Body of pancreas (tissue), 4 donors: ENCODE measurements at regions not wholly inside any gene's neighbourhood (a gene's known extent, or its start where the extent isn't known, plus 50 kb on each side); places are given as distances from the start of the nearest gene placed in this dataset.

Experiments used
- ATAC-seq: fragments of 150-250 bp; one replicate; pipeline ENCODE4 v1.9.1; 2016
- DNase-seq, 4 donors: peaks; one replicate each; pipeline ENCODE4 v3.0.0-alpha.2; 2019
- H3K27ac ChIP-seq, 4 donors: fragments of 200-600 bp; sonication (generic); 1 replicate in 3 of 4; 2 replicates in 1 of 4; pipeline versions ENCODE4 v1.5.1 to v1.6.1; 2016 to 2019; ENCODE audit warnings: mild to moderate bottlenecking in 1 of 4, mixed read lengths in 1 of 4, moderate library complexity in 1 of 4
- H3K27me3 ChIP-seq, 2 donors: fragments of 200-600 bp; sonication (generic); one replicate each; pipeline ENCODE4 v1.6.0; 2016; ENCODE audit warnings: mild to moderate bottlenecking in 1 of 2
- H3K36me3 ChIP-seq, 2 donors: fragments of 200-600 bp; sonication (generic); replicated peaks in 1 of 2; 2 replicates each; pipeline ENCODE4 v1.5.1; 2016; ENCODE audit warnings: low read depth in 2 of 2; ENCODE audit not compliant: insufficient read depth in 1 of 2
- H3K4me1 ChIP-seq: fragments of 200-600 bp; sonication (generic); one replicate; pipeline ENCODE4 v1.6.0; 2016
- H3K4me3 ChIP-seq, 2 donors: fragments of 200-600 bp; sonication (generic); 1 replicate in 1 of 2; 2 replicates in 1 of 2; pipeline ENCODE4 v1.5.1; 2016 to 2019
- H3K9me3 ChIP-seq, 3 donors: fragments of 200-600 bp; sonication (generic); 1 replicate in 2 of 3; 2 replicates in 1 of 3; pipeline ENCODE4 v1.5.1; 2016
- POLR2A ChIP-seq, 3 donors: fragments of 450-650 bp; IDR thresholded peaks; one replicate each; pipeline ENCODE4 v1.6.1; 2016; ENCODE audit warnings: antibody characterized with exemption in 3 of 3, mild to moderate bottlenecking in 2 of 3
- WGBS, 2 donors: methylation state at CpG; one replicate each; pipeline ENCODE4 v1.1.5; 2017; 5-methylcytosine and 5-hydroxymethylcytosine counted together
- intact Hi-C: fragments of 100-400 bp; cut with DNase I; formaldehyde crosslinking; loops from one replicate; pipeline ENCODE4 v1.15.1; 2023
- TF ChIP-seq, protein P1 (sequence below), 7 experiments: fragments of 450-650 bp in 4 of 7; fragments of 200-600 bp in 3 of 7; sonication (generic) in 3 of 7; IDR thresholded peaks; one replicate each; pipeline ENCODE4 v1.5.1; 2016 to 2019; ENCODE audit warnings: antibody characterized with exemption in 7 of 7

DNA sequence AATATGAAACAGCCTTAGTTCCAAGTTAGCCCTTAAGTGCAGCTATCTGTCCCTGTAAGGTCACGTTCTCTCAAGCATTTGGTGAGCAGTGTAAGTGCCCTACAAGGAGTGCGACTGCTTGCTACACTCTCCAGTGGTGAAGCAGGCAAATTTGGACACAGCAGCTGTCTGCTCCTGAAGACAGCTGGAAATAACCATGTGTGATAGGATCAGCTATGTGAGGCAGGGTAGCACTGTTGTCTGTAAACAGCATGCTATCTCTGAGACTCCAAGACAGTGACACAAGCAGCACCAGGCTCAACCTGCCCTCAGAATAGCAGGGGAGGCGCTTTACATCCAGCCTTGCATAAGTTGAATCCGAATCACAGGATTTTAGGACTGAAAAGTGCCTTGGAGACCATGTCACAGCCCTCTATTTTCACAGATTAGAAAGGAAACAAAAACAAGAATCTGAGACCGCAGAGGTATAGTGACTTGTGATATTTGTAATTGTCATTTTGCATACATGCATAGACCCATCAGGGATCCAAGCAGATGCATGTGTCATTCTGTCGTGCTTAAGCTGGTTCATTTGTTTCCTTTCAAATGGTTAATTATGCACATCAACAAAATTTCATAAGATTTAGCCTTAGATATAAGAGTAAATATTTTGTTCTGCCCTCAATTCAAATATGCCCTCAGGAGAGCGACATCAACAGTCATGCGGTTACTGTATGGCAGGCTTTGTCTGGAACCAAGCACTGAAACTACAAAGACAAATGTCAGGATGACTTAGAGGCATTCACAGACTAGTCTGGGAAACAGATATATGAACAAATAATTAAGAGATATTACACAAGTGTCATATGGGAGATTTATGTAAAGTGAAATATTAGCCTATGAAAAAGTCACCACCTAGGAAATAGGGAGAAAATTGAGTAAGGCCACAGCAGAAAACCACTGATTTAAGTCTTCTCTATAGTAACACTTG lies 134.9 kb upstream of the NRIP1 start:
- no peak overlapping the region for H3K27ac ChIP-seq
- H3K4me1 ChIP-seq, result peaks cover 12% of the 10 kb centered on the region
- H3K9me3 ChIP-seq, result no peaks in the 10 kb centered on the region
- H3K36me3 ChIP-seq, result no peaks in the 10 kb centered on the region
- no peak overlapping the region for H3K4me3 ChIP-seq
- intact Hi-C loops, result no loop called here
- no peak for DNase-seq
- TF ChIP-seq, protein P1, sequence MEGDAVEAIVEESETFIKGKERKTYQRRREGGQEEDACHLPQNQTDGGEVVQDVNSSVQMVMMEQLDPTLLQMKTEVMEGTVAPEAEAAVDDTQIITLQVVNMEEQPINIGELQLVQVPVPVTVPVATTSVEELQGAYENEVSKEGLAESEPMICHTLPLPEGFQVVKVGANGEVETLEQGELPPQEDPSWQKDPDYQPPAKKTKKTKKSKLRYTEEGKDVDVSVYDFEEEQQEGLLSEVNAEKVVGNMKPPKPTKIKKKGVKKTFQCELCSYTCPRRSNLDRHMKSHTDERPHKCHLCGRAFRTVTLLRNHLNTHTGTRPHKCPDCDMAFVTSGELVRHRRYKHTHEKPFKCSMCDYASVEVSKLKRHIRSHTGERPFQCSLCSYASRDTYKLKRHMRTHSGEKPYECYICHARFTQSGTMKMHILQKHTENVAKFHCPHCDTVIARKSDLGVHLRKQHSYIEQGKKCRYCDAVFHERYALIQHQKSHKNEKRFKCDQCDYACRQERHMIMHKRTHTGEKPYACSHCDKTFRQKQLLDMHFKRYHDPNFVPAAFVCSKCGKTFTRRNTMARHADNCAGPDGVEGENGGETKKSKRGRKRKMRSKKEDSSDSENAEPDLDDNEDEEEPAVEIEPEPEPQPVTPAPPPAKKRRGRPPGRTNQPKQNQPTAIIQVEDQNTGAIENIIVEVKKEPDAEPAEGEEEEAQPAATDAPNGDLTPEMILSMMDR (IDR thresholded peaks at IDR 0.05), result no peak
- TF ChIP-seq POLR2A (IDR thresholded peaks at IDR 0.05), result no peak
- no peak for ATAC-seq
- WGBS, 2 donors, result 77 to 90% methylated on average over 8 of the region's 8 CpGs
- H3K27me3 ChIP-seq, result no peaks in the 10 kb centered on the region

DNA sequence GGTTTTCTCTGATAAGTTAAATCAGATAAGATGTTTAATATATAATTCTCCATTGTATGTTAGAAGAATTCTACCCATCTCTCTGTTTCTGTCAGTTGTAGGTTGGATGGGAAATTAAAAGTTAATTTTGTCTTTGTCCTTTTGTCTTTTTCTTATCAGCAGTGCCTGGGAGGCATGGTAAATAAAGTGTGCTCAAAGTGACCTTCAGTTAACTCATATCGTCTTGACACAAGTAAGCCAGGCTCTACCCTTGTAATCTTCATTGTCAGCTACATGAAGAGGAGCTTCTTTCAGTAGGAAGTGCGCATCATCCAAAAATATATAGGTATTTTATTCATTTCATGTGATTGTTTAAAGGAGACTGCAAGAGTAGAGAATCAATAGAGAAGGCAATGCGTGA lies 138.9 kb upstream of the NRIP1 start:
- no peak for TF ChIP-seq POLR2A (IDR thresholded peaks at IDR 0.05)
- TF ChIP-seq, protein P1 (IDR thresholded peaks at IDR 0.05), result no peak
- H3K4me3 ChIP-seq, result no peak overlapping the region
- WGBS, 2 donors, result 48 to 50% methylated on average over 3 of the region's 3 CpGs

DNA sequence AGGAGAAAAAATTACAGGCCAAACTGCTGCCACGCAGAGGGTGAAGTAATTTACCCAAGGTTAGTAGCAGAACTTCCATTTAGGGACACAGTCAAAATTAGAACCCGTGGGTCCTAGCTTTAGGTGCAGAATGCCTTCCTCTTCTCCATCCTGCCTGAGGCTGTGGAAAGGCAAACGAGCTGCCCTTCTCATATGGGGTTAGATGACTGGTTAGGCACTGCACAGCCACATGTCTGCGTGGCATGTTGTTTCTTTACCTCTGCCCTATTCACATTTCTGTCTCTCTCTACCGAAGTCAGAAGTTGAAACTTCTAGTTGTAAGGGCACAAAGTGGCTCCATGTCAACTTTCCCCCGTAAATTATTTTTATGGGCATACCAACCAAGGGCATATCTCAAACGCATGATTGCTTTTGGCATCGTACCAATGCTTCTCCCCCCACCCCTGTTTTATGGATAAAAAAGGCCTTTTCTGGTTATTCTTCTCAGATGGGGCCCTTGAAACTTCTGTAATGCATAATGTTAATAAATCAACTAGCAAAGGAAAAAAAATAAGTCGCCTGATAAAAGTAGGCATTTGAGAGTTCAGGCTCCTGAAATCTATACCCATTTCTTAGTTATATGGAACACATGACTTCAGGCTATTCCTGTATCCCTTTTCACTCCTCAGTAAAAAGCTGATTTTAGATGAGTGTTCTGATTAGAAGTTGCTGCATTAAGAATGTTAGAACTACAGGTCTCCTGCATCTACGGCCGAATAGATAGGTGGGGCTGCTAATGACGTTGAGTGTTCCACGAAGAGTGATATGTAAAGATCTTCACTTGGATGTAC lies 139.6 kb upstream of the NRIP1 start:
- ATAC-seq, result no peak
- WGBS, 2 donors, result 59 to 63% methylated on average over 13 of the region's 13 CpGs
- no peak for TF ChIP-seq POLR2A (IDR thresholded peaks at IDR 0.05)
- TF ChIP-seq, protein P1 (IDR thresholded peaks at IDR 0.05), result no peak

More for the DNA sequence above, 138.9 kb upstream of the NRIP1 start:
- no peaks in the 10 kb centered on the region for H3K27me3 ChIP-seq
- intact Hi-C loops, result no loop called here
- no peak overlapping the region for H3K27ac ChIP-seq
- ATAC-seq, result no peak
- DNase-seq, result no peak
- no peaks in the 10 kb centered on the region for H3K36me3 ChIP-seq
- H3K9me3 ChIP-seq, result no peaks in the 10 kb centered on the region
- peaks cover 13% of the 10 kb centered on the region for H3K4me1 ChIP-seq

DNA sequence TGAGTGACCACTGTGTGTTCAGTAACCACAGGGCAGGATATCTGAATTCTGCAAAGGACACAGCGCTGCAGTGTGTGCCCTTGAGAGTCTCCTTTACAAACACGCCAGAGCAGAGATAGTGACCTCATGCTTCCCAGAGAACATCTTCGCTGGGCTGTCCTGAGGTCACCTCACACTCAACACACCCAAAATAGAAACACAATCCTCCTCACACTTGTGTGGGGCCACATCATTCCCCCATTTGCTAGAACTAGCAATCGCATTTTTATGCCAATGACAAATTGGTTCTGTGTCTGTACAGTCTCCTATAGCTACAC lies 140.1 kb upstream of the NRIP1 start:
- Histone ChIP-seq H3K9me3 (no peaks in the 10 kb centered on the region), H3K27me3 (no peaks in the 10 kb centered on the region), H3K36me3 (no peaks in the 10 kb centered on the region), H3K27ac (no peak overlapping the region), H3K4me1 (peaks cover 13% of the 10 kb centered on the region), H3K4me3 (no peak overlapping the region)
- 88 to 93% methylated on average over 4 of the region's 4 CpGs for WGBS, 2 donors
- DNase-seq (no peak), ATAC-seq (no peak)
- intact Hi-C loops, result no loop called here
- TF ChIP-seq POLR2A (IDR thresholded peaks at IDR 0.05), result no peak
- TF ChIP-seq, protein P1 (IDR thresholded peaks at IDR 0.05), result no peak

More for the DNA sequence above, 139.6 kb upstream of the NRIP1 start:
- H3K4me3 ChIP-seq, result no peak overlapping the region
- no peaks in the 10 kb centered on the region for H3K36me3 ChIP-seq
- H3K27ac ChIP-seq, result no peak overlapping the region
- H3K27me3 ChIP-seq, result no peaks in the 10 kb centered on the region
- peaks cover 13% of the 10 kb centered on the region for H3K4me1 ChIP-seq
- no peaks in the 10 kb centered on the region for H3K9me3 ChIP-seq
- intact Hi-C loops, result no loop called here
- no peak for DNase-seq
